Activated CD8-positive, alpha-beta memory T cell treated with anti-CD3 and anti-CD28 coated beads, Interleukin-2, amount 10 ng/mL, durations not matched to agents 7 days and 5 days (primary cell): ENCODE measurements at regions not wholly inside any gene's neighbourhood (a gene's known extent, or its start where the extent isn't known, plus 50 kb on each side); places are given as distances from the start of the nearest gene placed in this dataset.
"Not testable (repeated sequence)": the region's sequence is repeated elsewhere in the genome, so short reads cannot be mapped to it uniquely, and the experiment has no call there.

Experiments
- ATAC-seq: fragments of 150-1000 bp; cut with Tn5 transposase; one replicate; pipeline ENCODE4 v1.10.0; 2021; ENCODE audit warnings: moderate library complexity
- CTCF ChIA-PET: fragments of 350-600 bp; sonication (Branson Sonifier 250); formaldehyde crosslinking; loops from one replicate; lab custom pipeline; 2021; ENCODE audit warnings: antibody characterized with exemption; lab: Charles Lee
- DNase-seq: peaks from one replicate; pipeline ENCODE4 v3.0.0-alpha.2; 2020
- H3K27ac Mint-ChIP-seq: one replicate; pipeline ENCODE4 v1.8.0; 2021; ENCODE audit warnings: mild to moderate bottlenecking, mixed read lengths
- H3K27me3 Mint-ChIP-seq: one replicate; pipeline ENCODE4 v1.8.0; 2021; ENCODE audit warnings: mixed read lengths
- H3K36me3 Mint-ChIP-seq: one replicate; pipeline ENCODE4 v1.8.0; 2021; ENCODE audit warnings: mild to moderate bottlenecking, mixed read lengths
- H3K4me1 Mint-ChIP-seq: one replicate; pipeline ENCODE4 v1.8.0; 2021; ENCODE audit warnings: mixed read lengths
- H3K4me3 Mint-ChIP-seq: one replicate; pipeline ENCODE4 v1.8.0; 2021; ENCODE audit warnings: mild to moderate bottlenecking, moderate library complexity, mixed read lengths
- H3K9me3 Mint-ChIP-seq: one replicate; pipeline ENCODE4 v1.8.0; 2022; ENCODE audit warnings: low read depth, mixed read lengths

DNA sequence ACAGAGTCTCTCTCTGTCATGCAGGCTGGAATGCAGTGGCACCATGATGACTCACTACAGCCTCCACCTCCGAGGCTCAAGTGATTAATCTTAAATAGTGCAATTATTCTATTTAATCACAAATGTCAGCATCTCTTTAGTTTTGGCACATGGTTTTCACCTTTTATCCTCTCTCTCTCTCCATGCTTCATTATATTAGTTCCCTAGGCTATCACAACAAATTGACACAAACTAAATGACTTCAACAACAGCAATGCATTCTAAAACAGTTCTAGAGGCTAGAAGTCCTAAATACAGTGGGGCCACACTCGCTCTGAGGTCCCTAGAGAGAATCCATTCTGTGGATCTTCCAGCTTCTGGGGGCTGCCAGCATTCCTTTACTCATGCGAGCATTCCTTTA is 178.2 kb upstream of the ZNG1F start:
- H3K9me3 Mint-ChIP-seq, H3K27me3 Mint-ChIP-seq, H3K4me1 Mint-ChIP-seq, H3K27ac Mint-ChIP-seq, H3K36me3 Mint-ChIP-seq, H3K4me3 Mint-ChIP-seq, DNase-seq, CTCF ChIA-PET, ATAC-seq: not testable (repeated sequence)

DNA sequence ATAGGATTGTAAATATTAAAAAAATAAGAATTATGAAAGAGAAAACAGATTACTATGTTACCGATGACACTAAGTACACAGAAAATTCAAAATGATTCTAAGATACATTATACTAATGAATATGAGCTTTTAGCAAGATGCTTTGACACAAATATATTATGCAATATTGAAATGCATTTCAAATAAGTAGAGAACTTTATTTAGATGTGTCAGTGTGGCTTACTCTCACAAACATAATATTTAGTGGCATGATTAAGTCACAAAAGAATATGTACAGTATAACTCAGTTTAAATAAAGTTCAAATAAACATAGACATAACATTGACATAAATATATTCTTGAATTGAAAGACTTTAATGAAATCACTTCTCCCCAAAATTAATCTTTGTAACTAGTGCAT is 172.7 kb upstream of the ZNG1F start:
- ATAC-seq, CTCF ChIA-PET, H3K9me3 Mint-ChIP-seq, H3K36me3 Mint-ChIP-seq, H3K27me3 Mint-ChIP-seq, H3K4me3 Mint-ChIP-seq, DNase-seq, H3K4me1 Mint-ChIP-seq, H3K27ac Mint-ChIP-seq: not testable (repeated sequence)

DNA sequence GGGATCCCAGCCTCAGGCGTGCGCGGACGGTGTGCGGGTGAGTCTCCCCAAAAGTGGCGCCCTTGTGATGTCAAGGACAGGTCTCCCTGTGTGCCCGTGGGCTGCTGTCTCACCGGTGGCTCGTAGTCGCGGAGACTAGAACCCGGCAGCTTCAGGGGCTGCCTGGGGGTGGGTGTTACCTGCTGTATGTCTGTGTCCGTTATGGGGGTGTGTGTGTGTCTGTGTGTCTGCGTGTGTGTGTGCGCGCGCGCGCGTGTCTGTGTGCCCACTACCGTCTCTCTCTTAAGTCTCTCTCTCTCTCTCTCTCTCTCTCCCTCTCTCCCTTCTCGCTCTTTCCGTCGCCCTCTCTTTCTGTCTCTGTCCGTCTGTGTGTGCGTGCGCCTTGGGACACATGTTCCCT is 170.0 kb upstream of the ZNG1F start:
- H3K4me1 Mint-ChIP-seq, CTCF ChIA-PET, H3K36me3 Mint-ChIP-seq, H3K27me3 Mint-ChIP-seq, H3K9me3 Mint-ChIP-seq: not testable (repeated sequence)
- Mint-ChIP-seq H3K27ac (peak overlapping the region; percentile 94), H3K4me3 (peak overlapping the region; percentile 99)
- DNase-seq (peak; percentile 57), ATAC-seq (peak; percentile 66)

DNA sequence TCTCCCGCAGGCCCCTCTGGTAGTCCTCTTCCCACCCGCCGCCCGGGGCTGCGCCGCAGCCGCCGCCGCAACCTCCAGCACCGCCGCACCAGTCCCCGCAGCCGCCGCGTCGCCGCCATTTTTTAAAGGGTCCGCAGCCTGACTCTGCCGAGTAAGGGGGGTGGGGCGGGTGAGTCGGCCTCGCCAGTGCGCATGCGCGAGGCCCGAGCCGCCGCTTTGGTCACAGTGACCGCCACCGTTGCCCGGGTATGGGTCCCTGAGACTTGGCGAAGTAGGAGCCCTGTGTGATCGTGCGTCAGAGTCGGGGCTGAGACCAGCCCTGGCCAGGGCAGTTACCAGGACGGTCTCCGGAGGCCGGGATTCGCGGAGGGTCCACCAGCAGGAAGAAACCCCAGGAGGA is 169.6 kb upstream of the ZNG1F start:
- H3K4me1 Mint-ChIP-seq, H3K36me3 Mint-ChIP-seq, ATAC-seq, H3K9me3 Mint-ChIP-seq, H3K27me3 Mint-ChIP-seq, CTCF ChIA-PET: not testable (repeated sequence)
- H3K27ac Mint-ChIP-seq, result peak overlapping the region; percentile 94
- peak overlapping the region; percentile 99 for H3K4me3 Mint-ChIP-seq
- DNase-seq, result peak; percentile 87

DNA sequence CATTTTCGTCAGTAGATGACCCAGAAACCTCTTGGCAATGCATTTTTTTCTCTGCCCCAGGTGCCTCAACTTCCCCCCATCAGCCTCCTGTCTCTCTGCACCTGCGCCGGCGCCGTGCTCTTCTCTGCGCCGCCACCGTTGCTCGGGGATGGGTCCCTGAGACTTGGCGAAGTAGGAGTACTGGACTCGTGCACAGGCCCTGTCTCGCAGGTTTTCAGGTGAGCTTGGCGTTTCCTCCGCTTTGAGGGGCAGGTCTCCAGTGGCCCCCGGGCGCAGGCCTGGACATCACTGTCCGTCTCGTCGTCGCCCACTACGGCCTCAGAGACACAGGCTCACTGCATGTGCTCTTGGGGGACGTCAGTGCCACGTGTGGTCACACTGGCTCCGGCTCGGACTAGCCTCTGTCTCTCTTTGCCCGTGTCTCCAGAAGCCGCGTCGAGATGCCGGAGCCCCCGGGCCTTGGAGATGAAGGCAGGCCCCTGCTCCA is 168.8 kb upstream of the ZNG1F start:
- H3K36me3 Mint-ChIP-seq, ATAC-seq, H3K4me1 Mint-ChIP-seq, CTCF ChIA-PET, DNase-seq, H3K27me3 Mint-ChIP-seq, H3K9me3 Mint-ChIP-seq: not testable (repeated sequence)
- peak overlapping the region; percentile 94 for H3K27ac Mint-ChIP-seq
- H3K4me3 Mint-ChIP-seq, result peak overlapping the region; percentile 99

DNA sequence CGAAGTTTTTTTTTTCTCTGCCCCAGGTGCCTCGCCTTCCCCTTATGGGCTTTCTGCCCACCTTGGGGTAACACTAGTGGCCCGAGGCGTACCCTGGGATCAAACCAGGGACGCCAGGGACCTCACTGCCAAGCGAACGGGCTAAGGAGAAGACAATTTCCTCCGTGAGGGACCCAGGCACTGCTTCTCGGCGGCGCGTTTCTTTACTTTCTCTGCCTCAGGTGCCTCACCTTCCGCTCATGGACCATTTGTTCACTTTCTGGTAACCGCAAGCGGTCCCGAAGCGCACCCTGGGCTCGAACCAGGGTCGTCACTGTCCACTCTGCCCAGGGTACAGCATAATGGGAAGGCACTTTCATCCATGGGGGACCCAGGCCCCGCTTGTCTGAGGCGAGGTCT is 168.2 kb upstream of the ZNG1F start:
- ATAC-seq, H3K36me3 Mint-ChIP-seq, H3K27me3 Mint-ChIP-seq, CTCF ChIA-PET, DNase-seq, H3K4me1 Mint-ChIP-seq, H3K9me3 Mint-ChIP-seq: not testable (repeated sequence)
- Mint-ChIP-seq H3K27ac (peak overlapping the region; percentile 65), H3K4me3 (peak overlapping the region; percentile 99)

DNA sequence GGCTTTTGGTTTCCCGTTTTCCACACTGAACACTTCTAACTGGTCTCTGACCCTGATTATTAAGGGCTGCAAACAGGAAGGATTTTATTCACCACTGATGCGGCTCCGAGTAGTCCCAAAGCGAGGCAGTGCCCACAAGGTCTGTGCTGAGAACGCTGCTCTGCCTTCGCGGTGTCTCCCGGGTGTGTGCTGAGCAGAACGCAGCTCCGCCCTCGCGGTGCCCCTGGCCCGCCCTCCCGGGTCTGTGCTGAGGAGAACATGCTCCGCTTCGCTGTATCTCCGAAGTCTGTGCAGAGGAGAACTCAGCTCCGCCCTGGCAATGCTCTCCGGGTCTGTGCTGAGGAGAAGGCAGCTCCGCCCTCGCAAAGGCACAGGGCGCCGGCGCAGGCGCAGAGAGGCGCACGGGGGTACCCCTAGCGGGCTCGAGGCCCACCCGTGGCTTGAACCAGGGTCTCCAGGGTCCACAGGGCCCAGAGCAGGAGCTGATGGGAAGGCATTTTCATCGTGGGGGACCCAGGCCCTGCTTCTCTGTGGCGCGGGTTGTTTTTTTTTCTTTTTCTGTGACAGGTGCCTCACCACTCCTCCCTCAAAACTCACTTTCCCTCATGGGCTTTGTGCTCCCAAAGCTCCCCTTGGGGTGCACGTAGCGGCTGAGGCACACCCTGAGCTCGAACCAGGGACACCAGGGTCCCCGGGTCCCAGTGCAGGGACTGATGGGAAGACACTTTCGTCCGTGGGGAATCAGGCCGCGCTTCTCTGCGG is 167.7 kb upstream of the ZNG1F start:
- H3K9me3 Mint-ChIP-seq, H3K27me3 Mint-ChIP-seq, CTCF ChIA-PET, H3K36me3 Mint-ChIP-seq, H3K4me1 Mint-ChIP-seq: not testable (repeated sequence)
- Mint-ChIP-seq H3K27ac (peak overlapping the region; percentile 80), H3K4me3 (peak overlapping the region; percentile 99)
- ATAC-seq (peak; percentile 86), DNase-seq (peak; percentile 95)

DNA sequence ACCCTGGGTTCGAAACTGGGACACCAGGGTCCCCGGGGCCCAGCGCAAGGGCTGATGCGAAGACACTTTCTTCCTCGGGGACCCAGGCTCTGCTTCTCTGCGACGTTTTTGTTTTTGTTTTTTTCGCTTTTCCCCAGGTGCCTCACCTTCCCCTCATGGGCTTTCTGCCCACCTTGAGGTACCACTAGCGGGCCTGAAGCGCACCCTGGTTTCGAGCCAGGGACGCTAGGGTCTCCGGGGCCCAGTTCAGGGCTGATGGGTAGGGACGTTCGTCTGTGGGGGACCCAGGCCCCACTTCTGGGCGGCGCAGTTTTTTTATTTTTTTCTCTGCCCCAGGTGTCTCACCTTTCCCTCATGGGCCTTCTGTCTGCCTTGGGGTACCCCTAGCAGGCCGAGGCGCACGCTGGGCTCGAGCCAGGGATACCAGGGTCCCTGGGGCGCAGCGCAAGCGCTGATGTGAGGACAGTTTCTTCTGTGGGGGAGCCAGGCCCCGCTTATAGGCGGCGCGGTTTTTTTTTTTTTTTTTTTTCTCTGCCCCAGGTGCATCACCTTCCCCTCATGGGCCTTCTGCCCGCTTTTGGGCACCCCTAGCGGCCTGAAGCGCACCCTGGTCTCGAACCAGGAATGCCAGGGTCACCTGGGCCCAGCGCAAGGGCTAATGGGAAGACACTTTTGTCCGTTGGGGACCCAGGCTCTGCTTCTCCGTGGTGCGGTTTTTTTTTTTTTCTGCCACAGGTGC is 166.8 kb upstream of the ZNG1F start:
- CTCF ChIA-PET, ATAC-seq, H3K36me3 Mint-ChIP-seq, H3K27me3 Mint-ChIP-seq, H3K4me1 Mint-ChIP-seq, H3K9me3 Mint-ChIP-seq, DNase-seq: not testable (repeated sequence)
- Mint-ChIP-seq H3K4me3 (peak overlapping the region; percentile 55), H3K27ac (peak overlapping the region; percentile 79)

DNA sequence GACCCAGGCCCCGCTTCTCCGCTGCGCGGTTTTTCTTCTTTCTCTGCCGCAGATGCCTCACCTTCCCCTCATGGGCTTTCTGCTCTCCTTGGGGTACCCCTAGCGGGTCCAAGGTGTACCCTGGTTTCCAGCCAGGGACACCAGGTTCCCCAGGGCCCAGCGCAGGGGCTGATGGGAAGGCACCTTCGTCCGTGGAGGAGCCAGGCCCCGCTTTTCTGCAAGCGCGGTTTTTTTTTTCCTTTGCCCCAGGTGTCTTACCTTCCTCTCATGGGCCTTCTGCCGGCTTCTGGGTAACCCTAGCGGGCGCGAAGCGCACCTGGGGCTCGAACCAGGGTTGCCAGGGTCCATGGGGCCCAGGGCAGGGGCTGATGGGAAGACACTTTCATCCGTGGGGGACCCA is 165.9 kb upstream of the ZNG1F start:
- H3K27me3 Mint-ChIP-seq, DNase-seq, H3K4me1 Mint-ChIP-seq, ATAC-seq, H3K9me3 Mint-ChIP-seq, CTCF ChIA-PET, H3K36me3 Mint-ChIP-seq: not testable (repeated sequence)
- Mint-ChIP-seq H3K27ac (peak overlapping the region; percentile 85), H3K4me3 (peak overlapping the region; percentile 73)

DNA sequence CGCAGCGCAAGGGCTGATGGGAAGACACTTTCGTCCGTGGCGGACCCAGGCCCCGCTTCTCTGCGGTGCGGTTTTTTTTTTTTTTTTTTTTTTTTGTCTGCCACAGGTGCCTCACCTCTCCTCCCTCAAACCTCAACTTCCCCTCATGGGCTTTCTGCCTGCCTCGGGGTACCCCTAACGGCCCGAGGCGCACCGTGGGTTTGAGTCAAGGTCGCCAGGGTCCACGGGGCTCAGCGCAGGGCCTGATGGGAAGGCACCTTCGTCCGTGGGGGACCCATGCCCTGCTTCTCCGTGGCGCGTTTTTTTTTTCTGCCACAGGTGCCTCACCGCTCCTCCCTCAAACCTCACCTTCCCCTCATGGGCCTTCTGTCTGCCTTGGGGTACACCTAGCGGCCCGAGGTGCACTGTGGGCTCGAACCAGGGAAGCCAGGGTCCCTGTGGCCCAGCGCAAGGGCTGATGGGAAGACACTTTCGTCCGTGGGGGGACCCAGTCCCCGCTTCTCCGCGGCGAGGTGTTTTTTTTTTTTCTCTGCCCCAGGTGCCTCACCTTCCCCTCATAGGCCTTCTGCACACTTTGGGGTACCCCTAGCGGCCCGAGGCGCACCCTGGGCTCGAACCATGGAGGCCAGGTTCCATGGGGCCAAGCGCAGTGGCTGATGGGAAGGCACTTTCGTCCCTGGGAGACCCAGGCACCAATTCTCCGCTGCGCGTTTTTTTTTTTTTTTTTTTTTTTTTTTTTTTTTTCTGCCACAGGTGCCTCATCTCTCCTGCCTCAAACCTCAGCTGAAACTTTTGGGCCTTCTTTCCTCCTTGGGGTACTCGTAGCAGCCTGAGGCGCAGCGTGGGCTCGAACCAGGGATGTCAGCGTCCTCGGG is 165.2 kb upstream of the ZNG1F start:
- H3K36me3 Mint-ChIP-seq, CTCF ChIA-PET, H3K9me3 Mint-ChIP-seq, H3K27me3 Mint-ChIP-seq, ATAC-seq, H3K4me1 Mint-ChIP-seq, DNase-seq: not testable (repeated sequence)
- H3K4me3 Mint-ChIP-seq, result peak overlapping the region; percentile 73
- H3K27ac Mint-ChIP-seq, result peak overlapping the region; percentile 65

DNA sequence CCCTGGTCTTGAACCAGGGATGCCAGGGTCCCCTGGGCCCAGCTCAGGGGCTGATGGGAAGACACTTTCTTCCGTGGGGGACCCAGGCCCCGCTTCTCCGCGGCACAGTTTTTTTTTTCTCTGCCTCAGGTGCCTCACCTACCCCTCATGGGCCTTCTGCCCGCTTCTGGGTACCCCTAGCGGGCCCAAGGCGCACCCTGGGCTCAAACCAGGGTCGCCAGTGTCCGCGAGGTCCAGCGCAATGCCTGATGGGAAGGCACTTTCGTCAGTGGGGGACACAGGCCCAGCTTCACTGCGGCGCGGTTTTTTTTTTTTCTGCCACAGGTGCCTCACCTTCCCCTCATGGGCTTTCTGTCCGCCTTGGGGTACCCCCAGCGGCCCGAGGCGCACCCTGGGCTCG is 163.9 kb upstream of the ZNG1F start:
- CTCF ChIA-PET, H3K4me1 Mint-ChIP-seq, H3K36me3 Mint-ChIP-seq, H3K27me3 Mint-ChIP-seq, DNase-seq, H3K27ac Mint-ChIP-seq, ATAC-seq, H3K9me3 Mint-ChIP-seq, H3K4me3 Mint-ChIP-seq: not testable (repeated sequence)

DNA sequence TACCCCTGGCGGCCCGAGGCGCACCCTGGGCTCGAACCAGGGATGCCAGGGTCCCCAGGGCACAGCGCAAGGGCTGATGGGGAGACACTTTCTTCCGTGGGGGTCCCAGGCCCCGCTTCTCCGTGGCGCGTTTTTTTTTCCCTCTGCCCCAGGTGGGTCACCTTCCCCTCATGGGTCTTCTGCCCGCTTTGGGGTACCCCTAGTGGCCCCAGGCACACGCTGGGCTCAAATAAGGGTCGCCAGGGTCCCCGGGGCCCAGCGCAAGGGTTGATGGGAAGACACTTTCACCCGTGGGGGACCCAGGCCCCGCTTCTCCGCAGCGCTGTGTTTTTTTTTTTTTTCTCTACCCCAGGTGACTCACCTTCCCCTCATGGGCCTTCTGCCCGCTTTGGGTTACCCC is 163.3 kb upstream of the ZNG1F start:
- H3K36me3 Mint-ChIP-seq, H3K4me1 Mint-ChIP-seq, H3K27ac Mint-ChIP-seq, ATAC-seq, H3K9me3 Mint-ChIP-seq, H3K4me3 Mint-ChIP-seq, CTCF ChIA-PET, H3K27me3 Mint-ChIP-seq, DNase-seq: not testable (repeated sequence)

DNA sequence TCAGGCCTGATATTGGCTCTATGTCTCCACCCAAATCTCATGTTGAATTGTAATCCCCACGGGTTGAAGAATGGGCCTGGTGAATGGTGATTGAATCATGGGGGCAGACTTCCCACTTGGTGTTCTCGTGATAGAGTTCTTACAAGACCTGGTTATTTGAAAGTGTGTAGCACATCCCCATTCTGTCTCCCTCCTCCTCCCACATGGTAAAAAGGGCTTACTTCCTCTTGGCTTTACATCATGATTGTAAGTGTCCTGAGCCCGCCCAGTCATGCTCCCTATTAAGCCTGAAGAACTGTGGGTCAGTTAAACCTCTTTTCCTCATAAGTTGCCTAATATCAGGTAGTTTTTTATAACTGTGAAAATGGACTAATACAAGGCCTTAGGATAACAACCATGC is 158.8 kb upstream of the ZNG1F start:
- ATAC-seq, CTCF ChIA-PET, H3K4me1 Mint-ChIP-seq, H3K36me3 Mint-ChIP-seq, H3K9me3 Mint-ChIP-seq, H3K27ac Mint-ChIP-seq, DNase-seq, H3K4me3 Mint-ChIP-seq, H3K27me3 Mint-ChIP-seq: not testable (repeated sequence)
